ENCODE measurements at regions not wholly inside any gene's neighbourhood (a gene's known extent, or its start where the extent isn't known, plus 50 kb on each side); places are given as distances from the start of the nearest gene placed in this dataset.

DNA sequence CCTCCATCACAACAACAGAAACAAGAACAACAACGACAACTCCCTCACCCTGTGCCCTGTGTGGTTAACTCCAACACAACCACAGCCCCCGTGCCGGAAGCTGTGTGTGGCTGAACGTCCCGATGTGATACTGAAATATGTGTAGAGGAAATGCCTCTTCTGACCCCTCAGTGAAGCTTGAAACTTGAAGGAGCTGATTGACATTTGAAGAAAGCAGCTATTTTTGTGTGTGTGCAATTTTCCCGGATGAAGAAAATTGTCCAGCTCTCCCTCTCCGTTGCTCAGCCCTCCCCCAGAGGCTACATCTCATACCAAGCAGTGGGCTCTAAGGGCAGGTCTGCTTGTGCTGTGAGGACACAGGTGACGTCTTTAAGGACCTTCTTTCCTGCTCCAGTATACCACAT is 173.8 kb downstream of the ICOS start:
- no peak for DNase-seq
- Mint-ChIP-seq H3K27me3 (peaks cover 31% of the 10 kb centered on the region), H3K4me3 (no peak overlapping the region), H3K27ac (no peak overlapping the region), H3K4me1 (peaks cover 13% of the 10 kb centered on the region), H3K9me3 (ENCODE audit: insufficient read depth) (no peaks in the 10 kb centered on the region)
- Histone ChIP-seq H2AFZ (ENCODE audit: insufficient read depth, low read depth, low read length, poor library complexity, severe bottlenecking) (peak overlapping the region; percentile 35), H3K4me2 (replicated peaks; ENCODE audit: low read depth, low read length, poor library complexity, severe bottlenecking) (peak overlapping the region; percentile 29), H3K9me3 (ENCODE audit: control extremely low read depth in 1 of 3, control insufficient read depth in 2 of 3, insufficient read depth in 1 of 3, low read length in 2 of 3) (no peaks in the 10 kb centered on the region), H3K9ac (ENCODE audit: low read length) (peak overlapping the region; percentile 22), H4K20me1 (ENCODE audit: control insufficient read depth, insufficient read depth, low read length, poor library complexity, severe bottlenecking) (no peaks in the 10 kb centered on the region), H3K27me3 (replicated peaks in 1 of 4; ENCODE audit: control extremely low read depth in 1 of 4, control insufficient read depth in 3 of 4, insufficient read depth in 4 of 4, low read length in 3 of 4) (peaks cover 0 to 8% (median 0%) of the 10 kb centered on the region in 4 experiments), H3K4me1 (ENCODE audit: control insufficient read depth in 2 of 2, insufficient read depth in 2 of 2, low read length in 2 of 2) (peaks cover 8 to 11% of the 10 kb centered on the region in 2 donors), H3K79me2 (ENCODE audit: control insufficient read depth, insufficient read depth, low read length) (no peaks in the 10 kb centered on the region), H3K27ac (ENCODE audit: low read length in 2 of 2) (no peak overlapping the region), H3K36me3 (replicated peaks in 1 of 2; ENCODE audit: control extremely low read depth in 1 of 2, control insufficient read depth in 1 of 2, extremely low read depth in 1 of 2, insufficient read depth in 2 of 2, low read length in 1 of 2) (no peaks in the 10 kb centered on the region), H3K4me3 (ENCODE audit: control extremely low read depth in 1 of 5, extremely low read depth in 1 of 5, insufficient read depth in 1 of 5, low read depth in 2 of 5, low read length in 4 of 5) (no peak overlapping the region)
- TF ChIP-seq, protein P1, sequence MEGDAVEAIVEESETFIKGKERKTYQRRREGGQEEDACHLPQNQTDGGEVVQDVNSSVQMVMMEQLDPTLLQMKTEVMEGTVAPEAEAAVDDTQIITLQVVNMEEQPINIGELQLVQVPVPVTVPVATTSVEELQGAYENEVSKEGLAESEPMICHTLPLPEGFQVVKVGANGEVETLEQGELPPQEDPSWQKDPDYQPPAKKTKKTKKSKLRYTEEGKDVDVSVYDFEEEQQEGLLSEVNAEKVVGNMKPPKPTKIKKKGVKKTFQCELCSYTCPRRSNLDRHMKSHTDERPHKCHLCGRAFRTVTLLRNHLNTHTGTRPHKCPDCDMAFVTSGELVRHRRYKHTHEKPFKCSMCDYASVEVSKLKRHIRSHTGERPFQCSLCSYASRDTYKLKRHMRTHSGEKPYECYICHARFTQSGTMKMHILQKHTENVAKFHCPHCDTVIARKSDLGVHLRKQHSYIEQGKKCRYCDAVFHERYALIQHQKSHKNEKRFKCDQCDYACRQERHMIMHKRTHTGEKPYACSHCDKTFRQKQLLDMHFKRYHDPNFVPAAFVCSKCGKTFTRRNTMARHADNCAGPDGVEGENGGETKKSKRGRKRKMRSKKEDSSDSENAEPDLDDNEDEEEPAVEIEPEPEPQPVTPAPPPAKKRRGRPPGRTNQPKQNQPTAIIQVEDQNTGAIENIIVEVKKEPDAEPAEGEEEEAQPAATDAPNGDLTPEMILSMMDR (IDR thresholded peaks at IDR 0.05) = no peak
- TF ChIP-seq EZH2 (IDR thresholded peaks at IDR 0.05; ENCODE audit: borderline replicate concordance, insufficient read depth, low read depth, low read length, poor library complexity, severe bottlenecking) = no peak
- intact Hi-C loops (cut with micrococcal nuclease) = no loop called here
- no CpG with 5 or more reads among the region's 8 CpGs for WGBS (ENCODE audit: insufficient coverage)
- ChIA-PET CTCF (no interaction called here), POLR2A (no interaction called here)
- ATAC-seq (ENCODE audit: low read depth) = no peak

DNA sequence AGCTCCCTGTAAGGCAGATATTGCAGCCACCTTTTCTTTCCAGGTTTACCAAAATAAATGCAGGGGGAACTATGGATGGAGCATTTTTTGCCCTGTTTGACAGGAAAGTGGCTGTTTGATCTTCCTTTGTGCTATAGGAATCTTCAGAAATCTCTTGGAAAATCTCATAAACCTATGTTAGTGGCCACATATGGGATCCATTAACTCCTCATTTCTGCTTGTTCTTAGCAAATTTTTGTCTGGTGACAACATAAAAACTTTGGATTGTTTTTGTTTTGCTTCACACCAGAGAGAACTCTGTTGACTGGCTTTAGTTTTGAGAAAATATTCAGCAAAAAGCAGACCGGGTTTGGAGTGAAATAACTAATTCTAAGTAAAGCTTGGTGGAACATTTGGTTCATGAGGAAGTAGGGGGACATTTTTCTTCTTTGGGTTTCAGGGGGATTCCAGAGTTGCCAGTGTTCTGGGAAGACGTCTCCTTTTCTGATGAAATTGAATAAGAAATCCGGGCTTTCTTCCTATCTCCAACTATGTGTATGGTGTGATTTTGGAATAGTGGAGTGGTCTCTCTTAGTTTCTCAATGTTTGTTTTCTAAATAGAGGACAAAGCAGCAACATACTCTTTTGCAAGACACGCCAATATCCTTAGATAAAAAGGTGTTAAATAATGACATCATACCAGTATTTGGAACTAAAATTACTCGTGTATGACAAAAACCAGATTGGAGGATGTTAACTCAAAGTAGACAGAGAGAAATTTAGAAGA is 174.4 kb downstream of the ICOS start:
- Histone ChIP-seq H2AFZ (ENCODE audit: insufficient read depth, low read depth, low read length, poor library complexity, severe bottlenecking) (no peak overlapping the region), H4K20me1 (ENCODE audit: control insufficient read depth, insufficient read depth, low read length, poor library complexity, severe bottlenecking) (no peaks in the 10 kb centered on the region), H3K4me1 (ENCODE audit: control insufficient read depth in 2 of 2, insufficient read depth in 2 of 2, low read length in 2 of 2) (peaks cover 8 to 11% of the 10 kb centered on the region in 2 donors), H3K4me3 (ENCODE audit: control extremely low read depth in 1 of 5, extremely low read depth in 1 of 5, insufficient read depth in 1 of 5, low read depth in 2 of 5, low read length in 4 of 5) (no peak overlapping the region), H3K9ac (ENCODE audit: low read length) (peak overlapping the region; percentile 22), H3K36me3 (replicated peaks in 1 of 2; ENCODE audit: control extremely low read depth in 1 of 2, control insufficient read depth in 1 of 2, extremely low read depth in 1 of 2, insufficient read depth in 2 of 2, low read length in 1 of 2) (no peaks in the 10 kb centered on the region), H3K79me2 (ENCODE audit: control insufficient read depth, insufficient read depth, low read length) (no peaks in the 10 kb centered on the region), H3K27ac (ENCODE audit: low read length in 2 of 2) (no peak overlapping the region), H3K4me2 (replicated peaks; ENCODE audit: low read depth, low read length, poor library complexity, severe bottlenecking) (no peak overlapping the region), H3K9me3 (ENCODE audit: control extremely low read depth in 1 of 3, control insufficient read depth in 2 of 3, insufficient read depth in 1 of 3, low read length in 2 of 3) (no peaks in the 10 kb centered on the region), H3K27me3 (replicated peaks in 1 of 4; ENCODE audit: control extremely low read depth in 1 of 4, control insufficient read depth in 3 of 4, insufficient read depth in 4 of 4, low read length in 3 of 4) (peaks cover 0 to 8% (median 0%) of the 10 kb centered on the region in 4 experiments)
- TF ChIP-seq, protein P1 (IDR thresholded peaks at IDR 0.05) = no peak
- TF ChIP-seq EZH2 (IDR thresholded peaks at IDR 0.05; ENCODE audit: borderline replicate concordance, insufficient read depth, low read depth, low read length, poor library complexity, severe bottlenecking) = no peak
- Mint-ChIP-seq H3K4me1 (peaks cover 13% of the 10 kb centered on the region), H3K27ac (no peak overlapping the region), H3K27me3 (peaks cover 31% of the 10 kb centered on the region), H3K4me3 (no peak overlapping the region), H3K9me3 (ENCODE audit: insufficient read depth) (no peaks in the 10 kb centered on the region)
- WGBS (ENCODE audit: insufficient coverage) = 85% methylated on average over 1 of the region's 5 CpGs
- intact Hi-C loops (cut with micrococcal nuclease) = no loop called here
- POLR2A ChIA-PET = no interaction called here
- no peak for ATAC-seq (ENCODE audit: low read depth)
- DNase-seq = no peak
- CTCF ChIA-PET = no interaction called here
